ENCODE measurements at regions not wholly inside any gene's neighbourhood (a gene's known extent, or its start where the extent isn't known, plus 50 kb on each side); places are given as distances from the start of the nearest gene placed in this dataset.

- intact Hi-C loops (cut with micrococcal nuclease) (loop anchor here (10.0 kb wide), 1 partner anchor 147 kb away; no protein-coding TSS in a partner anchor), in situ Hi-C loops (cut with MboI) (no loop called here)
- Histone ChIP-seq H4K20me1 (replicated peaks; ENCODE audit: control insufficient read depth, insufficient read depth, low read length) (no peaks in the 10 kb centered on the region), H3K9me3 (replicated peaks; ENCODE audit: control insufficient read depth, insufficient read depth, low read depth, low read length) (no peaks in the 10 kb centered on the region), H3K9ac (ENCODE audit: insufficient read depth in 1 of 2, low read depth in 2 of 2, low read length in 2 of 2) (no peak overlapping the region), H3K4me3 (no peak overlapping the region), H3K36me3 (ENCODE audit: control insufficient read depth, insufficient read depth, low read length) (no peaks in the 10 kb centered on the region), H3K4me2 (ENCODE audit: insufficient read depth, low read length) (no peak overlapping the region), H3K27me3 (ENCODE audit: control insufficient read depth in 2 of 2, insufficient read depth in 2 of 2, low read length in 2 of 2) (peaks cover 45 to 70% of the 10 kb centered on the region in 2 experiments), H2AFZ (ENCODE audit: low read depth, low read length) (no peak overlapping the region), H3K9me1 (ENCODE audit: control insufficient read depth, insufficient read depth, low read length) (no peaks in the 10 kb centered on the region), H3K4me1 (replicated peaks in 1 of 2; ENCODE audit: control insufficient read depth in 2 of 2, insufficient read depth in 2 of 2, low read length in 2 of 2) (no peaks in the 10 kb centered on the region), H3K79me2 (ENCODE audit: control insufficient read depth, insufficient read depth, low read length) (no peaks in the 10 kb centered on the region), H3K27ac (ENCODE audit: extremely low read depth, low read depth, low read length) (no peak overlapping the region)
- FAIRE-seq (no peak), ATAC-seq (no peak), DNase-seq (ENCODE audit: extremely low read depth in 1 of 4, low spot score in 3 of 4) (no peak)
- CTCF ChIA-PET (ENCODE audit: low intra/inter-chr PET ratio) = no interaction called here
- TF ChIP-seq ZNF551 (CRISPR knock-in tag; IDR thresholded peaks at IDR 0.05) (no peak), ZBED1 (IDR thresholded peaks at IDR 0.05) (no peak), RBM17 (IDR thresholded peaks at IDR 0.05; ENCODE audit: borderline replicate concordance, low read depth, low read length) (no peak)
- TF ChIP-seq, protein P1, sequence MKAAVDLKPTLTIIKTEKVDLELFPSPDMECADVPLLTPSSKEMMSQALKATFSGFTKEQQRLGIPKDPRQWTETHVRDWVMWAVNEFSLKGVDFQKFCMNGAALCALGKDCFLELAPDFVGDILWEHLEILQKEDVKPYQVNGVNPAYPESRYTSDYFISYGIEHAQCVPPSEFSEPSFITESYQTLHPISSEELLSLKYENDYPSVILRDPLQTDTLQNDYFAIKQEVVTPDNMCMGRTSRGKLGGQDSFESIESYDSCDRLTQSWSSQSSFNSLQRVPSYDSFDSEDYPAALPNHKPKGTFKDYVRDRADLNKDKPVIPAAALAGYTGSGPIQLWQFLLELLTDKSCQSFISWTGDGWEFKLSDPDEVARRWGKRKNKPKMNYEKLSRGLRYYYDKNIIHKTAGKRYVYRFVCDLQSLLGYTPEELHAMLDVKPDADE (conservative IDR thresholded peaks at IDR 0.05; ENCODE audit: control insufficient read depth, low read depth, low read length) = no peak
- POLR2A ChIA-PET = no interaction called here
- 0% methylated on average over 3 of the region's 5 CpGs for WGBS (ENCODE audit: insufficient coverage, low coverage, missing lambda C conversion rate)
- no TSS peak for BruUV-seq (replicated peaks)
Measured at GRCh38 chr9:95581900-95582299, 65.1 kb upstream of the PTCH1 start.

All from K562 (cell line).